Right lung (tissue), 2 donors: ENCODE measurements at regions not wholly inside any gene's neighbourhood (a gene's known extent, or its start where the extent isn't known, plus 50 kb on each side); places are given as distances from the start of the nearest gene placed in this dataset.

ENCODE experiments used
- DNase-seq, 2 donors: peaks; one replicate each; pipeline ENCODE4 v3.0.0-alpha.2; 2013

DNA sequence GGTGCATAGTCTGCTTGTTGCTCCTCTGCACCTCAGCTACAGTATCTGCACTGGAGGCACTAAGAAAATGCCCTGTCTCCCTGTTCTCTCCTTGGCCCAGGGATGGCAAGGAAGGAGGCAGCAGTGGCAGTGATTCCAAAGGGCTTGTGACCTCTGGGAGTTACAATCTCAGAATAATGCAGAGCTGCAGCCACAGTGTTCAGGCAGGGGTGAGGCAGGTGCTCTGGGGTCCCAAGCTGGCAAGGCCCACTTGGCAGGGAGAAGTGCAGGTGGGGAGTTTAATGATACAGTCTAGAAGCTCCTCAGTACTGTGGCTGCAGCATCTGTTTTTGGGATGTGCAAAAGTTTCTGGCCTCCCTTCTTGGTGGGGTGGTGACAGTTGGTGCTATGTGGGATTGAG is 456.4 kb downstream of the CCSER2 start:
- no peak for DNase-seq

DNA sequence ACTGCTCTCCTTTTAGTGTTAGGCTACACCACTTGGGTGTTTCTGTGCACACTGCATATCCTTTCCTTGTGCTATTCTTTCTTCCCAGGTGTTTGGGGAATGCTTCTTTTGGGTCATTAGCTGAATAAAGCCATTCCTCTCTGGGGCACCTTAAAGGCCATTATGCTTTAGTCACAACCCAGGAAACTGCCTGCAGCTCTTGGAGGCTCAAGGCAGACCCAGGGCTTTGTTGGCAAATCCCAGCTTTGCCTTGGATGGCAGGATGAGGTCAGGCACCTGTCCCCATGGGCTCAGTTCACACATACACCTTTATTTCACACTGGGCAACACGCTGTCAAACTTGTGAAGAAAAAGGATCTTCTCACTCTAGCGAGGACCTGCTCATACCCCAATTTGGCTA is 460.6 kb downstream of the CCSER2 start:
- DNase-seq = no peak

DNA sequence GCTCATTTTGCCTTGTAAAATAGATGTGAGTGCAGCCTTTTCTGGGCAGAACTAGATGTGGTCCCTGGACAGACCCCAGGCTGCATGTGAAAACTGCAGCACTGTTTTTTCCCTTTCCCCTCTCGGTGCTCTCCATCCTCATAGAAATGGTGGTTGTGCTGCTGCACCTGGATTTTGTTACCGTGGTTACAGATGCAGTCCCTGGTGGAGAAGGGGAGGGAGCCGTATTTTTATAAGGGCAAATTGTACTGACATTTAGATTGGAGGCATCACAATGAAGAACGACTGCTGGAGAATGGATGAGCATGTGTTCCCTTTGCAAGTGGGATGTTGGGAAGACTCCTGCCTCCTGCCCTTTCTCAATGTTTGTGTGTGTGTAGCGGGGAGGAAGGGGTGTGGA is 469.9 kb downstream of the CCSER2 start:
- no peak for DNase-seq

DNA sequence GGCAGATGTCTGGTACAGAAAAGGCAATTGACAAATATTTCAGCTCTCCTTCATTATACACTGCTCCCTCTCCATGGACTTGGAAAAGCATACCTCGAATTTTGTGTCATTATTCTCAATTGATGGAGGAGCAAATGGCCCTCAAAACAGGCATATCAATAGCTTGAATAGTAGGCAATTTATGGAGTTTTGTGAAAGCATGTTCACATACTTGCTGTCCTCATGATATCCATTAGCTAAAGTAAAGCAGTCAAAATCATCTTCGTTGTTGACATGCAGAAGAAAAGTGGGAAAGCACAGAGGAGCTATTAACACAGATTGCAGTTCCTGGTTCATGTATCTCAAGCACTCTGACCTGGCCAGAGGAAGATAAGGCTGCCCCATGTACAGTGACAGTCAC is 472.8 kb downstream of the CCSER2 start:
- no peak for DNase-seq

DNA sequence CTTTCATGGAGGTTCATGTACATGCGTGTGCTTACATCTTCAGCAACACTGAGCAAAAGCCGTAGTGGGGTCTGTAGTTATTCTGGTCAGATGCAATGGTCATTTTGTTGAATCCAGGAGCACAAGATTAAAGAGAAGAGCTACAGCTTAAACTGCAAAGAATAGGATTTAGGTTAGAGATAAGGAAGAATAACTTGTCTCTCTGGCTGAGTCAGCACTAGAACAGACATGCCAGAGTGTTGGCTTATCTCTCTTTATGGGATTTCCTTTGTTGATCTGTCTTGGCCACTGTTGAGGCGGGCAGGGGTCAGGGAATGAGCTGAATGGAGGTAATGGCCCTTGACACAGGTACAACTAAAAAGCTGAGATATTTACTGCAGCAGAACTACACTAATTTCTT is 473.5 kb downstream of the CCSER2 start:
- DNase-seq = no peak

DNA sequence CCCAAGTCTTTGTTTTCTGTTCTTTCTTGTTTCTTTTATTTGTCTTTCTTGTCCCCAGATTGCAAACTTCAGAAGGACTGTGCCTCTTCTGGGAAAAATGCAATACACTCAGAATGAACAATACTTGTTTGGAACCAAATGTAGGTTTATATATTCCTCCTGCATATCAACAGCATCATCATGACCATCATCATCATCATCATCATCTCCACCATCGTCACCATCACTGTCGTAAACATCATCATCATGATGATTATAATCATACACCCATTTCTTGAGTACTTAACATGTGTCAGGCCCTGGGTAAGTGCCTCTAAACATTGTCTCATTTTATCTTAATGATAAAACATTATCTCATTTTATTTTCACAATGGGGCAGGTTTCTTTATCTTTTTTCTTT is 476.8 kb downstream of the CCSER2 start:
- no peak for DNase-seq

DNA sequence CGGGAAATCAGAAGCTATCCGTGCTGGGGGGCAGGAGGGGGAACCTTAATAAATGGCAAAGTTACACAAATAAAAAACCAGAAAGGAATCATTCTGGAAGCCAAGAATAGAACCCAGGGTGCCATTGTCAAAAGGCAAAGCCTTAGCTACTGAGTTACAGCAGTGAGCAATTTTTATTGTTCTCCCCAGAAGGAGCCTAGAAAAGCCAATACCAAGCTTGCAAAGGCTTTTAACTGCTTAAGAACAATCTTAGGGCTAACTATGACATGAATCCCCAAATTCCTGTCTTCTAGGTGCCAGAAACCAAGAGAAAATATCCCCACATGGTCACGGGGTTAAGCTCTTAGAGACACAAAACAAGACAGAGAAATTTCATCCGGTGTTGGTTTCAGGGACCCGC is 482.7 kb downstream of the CCSER2 start:
- DNase-seq = no peak

DNA sequence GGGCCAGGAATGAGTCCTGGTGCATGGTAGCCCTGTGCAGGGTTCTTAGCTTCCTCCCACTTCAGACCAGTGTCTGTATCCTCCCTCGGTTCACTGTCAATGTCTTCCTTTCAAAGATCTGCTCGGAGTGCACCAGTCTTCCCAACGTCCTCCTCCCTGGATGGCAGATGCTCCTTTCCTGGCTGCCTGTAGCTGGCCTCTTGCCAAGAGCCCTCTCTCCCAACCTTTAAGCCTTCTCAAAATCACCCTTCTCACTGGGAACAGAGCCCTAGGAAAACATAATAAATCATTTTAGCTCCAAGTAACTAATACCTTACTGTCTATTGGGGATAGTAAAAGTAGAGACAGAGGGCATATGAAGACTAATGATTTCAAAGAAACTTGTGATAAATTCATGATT is 490.6 kb downstream of the CCSER2 start:
- no peak for DNase-seq

DNA sequence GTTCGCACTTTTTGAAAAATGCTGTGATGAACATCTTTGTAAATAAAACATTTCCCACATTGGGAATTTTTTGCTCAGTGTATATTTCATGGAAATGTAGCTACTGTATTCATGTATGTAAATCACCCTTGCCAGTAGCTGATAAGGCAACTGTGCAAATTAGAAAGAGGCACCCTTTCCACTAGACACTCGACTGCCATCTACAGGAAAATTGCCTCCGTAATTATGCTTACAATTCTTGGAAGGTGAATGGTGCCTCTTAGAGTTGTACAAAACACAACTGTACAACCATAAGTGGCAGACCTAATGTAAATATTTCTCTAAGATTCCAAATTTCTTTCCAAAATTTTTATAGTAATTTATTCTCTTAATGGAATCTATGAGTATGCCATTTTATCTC is 491.7 kb downstream of the CCSER2 start:
- no peak for DNase-seq

DNA sequence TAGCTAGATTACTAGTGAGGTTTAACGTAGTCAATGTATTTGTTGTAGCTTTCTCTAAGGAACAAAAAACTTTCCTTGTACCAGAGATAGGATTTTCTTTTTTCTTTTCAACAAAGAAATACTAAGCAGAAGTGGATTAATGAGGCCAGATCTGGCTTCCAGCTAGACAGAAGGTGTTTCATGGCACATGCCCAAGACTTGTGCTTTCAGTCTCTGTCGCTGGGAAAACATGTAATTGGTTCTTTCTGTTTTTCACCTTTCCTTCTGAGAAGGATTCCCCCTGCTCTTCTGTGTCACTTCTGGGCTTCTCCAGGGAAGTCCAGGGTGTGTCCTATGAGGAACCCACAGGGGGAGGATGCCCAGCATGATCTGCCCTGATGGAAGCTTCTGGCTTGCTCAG is 492.2 kb downstream of the CCSER2 start:
- DNase-seq = no peak

DNA sequence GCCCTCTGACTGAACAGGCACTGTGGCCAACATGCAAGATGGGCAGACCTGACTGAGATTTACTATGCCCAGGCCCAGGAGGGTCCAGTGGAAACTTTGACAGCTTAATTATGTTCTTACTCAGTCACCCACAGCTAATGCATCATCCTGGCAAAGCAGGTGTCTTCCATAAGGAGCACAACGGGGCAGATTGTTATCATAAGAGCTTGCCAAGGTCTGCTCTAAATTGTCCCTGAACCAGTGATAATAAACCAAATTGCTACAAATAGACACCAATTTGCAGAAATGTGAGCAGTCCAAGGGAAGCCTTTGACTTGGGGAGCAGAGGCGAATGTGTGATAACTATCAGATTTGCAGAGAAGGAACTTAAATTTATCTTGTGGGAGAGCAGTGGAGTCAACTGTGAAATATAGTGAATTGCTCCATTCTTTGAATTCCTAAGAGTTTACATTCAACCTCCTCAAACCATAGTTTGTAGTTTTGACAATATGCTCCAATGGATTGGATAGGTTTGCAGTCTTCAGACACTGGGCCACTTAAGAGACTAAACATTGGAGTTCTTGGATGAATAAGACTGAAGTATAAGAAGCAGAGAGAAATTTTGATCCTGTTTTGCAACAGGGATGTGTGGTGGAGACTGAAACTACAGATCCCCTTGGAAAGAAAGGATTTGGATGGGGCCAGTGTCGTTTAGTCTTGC is 494.7 kb downstream of the CCSER2 start:
- no peak for DNase-seq

DNA sequence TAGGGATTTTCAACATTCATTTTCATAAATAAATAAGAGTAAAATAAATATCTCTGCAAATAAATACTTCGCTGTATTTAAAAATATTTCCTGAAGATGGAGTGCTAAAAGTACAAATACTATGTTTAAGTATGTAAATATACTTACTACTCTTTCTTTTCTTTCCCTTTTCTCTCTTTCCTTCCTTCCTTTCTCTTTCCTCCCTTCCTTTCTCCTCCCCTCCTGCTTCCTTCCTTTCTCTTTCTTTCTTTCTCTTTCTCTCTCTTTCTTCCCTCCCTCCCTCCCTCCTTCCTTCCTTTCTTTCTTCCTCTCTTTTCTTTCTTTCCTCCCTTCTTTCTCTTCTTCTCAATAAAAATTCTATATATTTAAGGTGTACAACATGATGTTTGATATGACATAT is 496.1 kb downstream of the CCSER2 start:
- no peak for DNase-seq

DNA sequence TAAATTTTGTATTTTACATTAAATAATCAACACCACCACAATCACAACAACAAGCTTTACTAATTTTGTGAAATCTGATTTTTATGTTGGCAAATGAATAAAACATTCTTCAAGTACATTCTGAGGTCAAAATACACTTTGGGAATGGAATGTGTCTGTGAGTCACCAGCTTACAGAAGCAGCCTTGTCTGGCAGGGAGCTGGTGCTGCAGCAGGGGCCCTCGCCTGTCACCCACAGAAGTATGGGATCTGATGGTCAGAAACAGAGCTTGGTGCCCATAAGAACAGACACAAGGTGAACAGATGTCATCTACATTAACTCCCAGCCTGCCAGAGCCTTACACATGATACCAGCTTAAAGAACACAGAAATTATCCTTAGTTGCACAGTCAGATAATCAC is 496.9 kb downstream of the CCSER2 start:
- DNase-seq = no peak

DNA sequence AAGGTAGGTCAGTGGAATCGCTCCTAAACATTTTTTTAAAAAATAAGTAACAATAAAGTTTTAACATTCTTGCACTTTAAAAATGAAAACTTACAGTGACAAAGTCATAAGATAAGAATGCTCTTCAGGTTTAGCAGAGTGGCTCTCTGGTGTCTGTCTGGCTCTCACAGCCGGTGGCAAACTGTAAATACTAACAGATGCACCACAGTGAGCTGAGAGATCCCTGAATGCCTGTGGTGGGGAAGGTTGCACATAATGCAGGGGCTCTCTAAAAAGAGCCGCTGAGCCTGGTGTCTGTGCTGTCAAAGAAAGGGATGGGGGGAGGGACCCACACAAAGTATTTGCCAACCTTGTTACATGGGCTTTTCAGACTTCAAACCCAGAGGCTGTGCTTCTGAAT is 498.3 kb downstream of the CCSER2 start:
- DNase-seq = no peak

DNA sequence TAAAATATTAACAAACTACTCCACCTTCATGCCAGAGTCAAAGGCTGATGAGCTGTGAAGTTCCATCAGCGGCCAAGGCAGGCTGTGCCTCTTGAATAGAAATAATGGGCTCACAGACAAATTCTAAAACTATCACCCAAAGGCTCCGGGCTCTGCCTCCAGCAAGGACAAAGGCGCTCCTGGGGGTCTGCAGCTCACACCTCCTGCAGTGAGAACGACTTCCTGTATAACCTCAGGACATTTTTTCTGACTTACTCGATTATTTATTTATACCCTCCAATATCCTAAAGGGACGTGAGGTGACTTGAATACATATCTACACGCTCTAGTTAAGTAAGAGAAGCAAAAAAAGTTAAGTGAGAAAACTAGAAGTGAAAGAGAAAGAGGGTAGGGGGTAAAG is 500.7 kb downstream of the CCSER2 start:
- DNase-seq = no peak

DNA sequence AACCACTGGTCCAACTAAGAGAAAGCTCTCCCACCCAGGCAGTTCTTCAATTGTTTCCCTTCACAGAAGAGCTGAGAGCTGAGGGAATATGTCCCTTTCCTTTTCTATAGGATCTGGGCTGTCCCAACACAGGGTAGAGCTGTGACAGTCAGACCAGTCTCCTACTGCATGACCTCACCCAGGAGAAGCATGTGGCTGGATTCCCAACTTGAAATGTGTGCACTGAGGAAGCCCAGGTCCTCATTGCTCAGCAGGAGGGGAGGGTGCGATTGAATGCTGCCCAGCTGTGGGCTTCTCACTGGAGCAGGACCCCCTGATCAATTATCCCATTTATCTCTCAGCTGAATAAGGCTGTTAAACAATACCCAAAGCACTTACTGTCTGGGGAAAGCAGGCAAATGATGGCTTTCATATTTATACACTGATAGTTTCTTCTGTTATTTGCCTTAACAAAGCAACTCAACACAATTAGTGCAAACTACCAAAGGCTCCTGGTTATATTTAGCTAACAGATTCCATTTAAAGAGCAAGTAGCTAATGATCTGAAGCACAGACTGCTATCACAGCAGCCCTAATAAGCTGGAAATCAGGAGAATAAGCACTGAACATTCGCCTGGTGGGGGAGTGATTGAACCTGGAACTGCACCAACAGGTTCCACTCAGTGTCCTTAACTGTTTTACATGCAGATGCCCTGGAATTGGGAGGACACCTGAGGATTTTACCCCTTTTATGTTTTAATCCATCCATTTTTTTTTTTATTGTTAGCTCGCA is 508.8 kb downstream of the CCSER2 start:
- DNase-seq = no peak

DNA sequence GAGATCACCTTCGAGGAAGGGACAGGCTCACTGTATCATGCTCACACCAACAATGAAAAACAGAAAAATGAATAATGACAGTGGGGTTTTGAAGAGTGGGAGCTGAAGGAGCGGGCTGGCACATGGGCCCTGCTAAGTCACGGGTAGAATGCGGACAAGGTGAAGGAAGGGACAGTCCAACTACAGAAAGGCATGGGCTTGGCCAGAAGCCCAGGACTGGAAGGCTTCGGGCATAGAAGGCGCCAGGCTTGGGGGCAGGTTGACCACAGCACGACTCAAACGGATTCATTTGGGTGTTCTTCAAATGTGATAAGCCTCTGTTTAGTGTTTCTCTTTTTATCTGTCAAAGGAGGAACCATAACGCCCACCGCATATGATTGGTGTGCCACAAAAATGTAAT is 509.5 kb downstream of the CCSER2 start:
- DNase-seq = no peak

DNA sequence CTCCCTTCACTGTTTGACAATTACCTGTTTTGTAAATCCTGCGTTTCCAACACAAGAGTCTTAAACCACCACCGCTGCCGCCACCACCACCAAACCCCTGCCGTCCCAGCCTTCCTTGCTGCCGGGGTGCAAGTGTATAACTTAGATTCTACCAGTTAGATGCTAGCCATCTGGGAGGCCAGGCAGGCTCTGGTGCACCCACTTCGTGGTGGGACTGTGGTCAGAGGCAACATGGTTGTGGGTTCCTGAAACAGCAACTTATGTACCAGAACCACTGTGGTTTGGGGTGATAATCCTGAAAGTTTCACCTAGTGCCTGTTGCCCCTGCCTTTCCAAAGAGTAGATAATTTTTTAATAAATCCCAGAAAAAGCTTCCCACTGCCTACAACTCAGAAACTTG is 510.5 kb downstream of the CCSER2 start:
- no peak for DNase-seq

DNA sequence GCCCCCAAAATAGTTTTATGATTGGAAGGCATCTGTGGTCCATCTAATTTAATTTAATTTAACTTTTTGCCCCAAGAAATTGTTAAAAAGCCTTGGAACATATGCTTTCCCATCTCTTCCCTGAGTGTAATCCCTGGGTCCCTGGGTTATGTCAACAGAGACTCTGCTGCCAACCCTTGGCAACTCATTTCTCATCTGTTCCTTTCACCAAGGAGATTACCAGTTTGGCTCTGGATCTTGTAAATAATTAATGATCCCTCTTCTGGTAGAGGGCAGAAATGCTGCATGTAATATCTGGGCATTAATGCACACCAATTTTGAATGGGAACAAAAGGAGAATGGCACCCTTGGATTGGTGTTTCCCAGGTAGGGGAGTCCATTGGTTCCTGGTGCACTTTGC is 514.2 kb downstream of the CCSER2 start:
- DNase-seq = no peak

DNA sequence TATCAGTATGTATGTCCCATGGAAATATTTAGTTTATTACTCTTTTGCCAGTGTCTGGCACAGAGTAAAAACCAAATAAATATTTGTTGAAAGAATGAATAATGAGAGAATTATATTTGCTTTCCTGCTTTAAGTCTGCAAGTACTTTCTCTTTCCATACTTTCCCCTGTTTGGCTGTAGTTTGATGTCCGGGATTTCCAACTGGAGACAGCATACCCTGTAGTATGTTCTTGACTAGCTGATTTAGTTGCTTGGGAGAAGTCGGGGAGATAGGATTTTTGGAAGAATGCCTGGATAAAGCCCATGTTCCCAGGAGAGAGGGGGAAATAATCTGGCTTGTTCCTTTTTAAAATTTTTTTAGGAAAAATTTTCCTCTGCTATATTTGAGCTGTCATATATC is 516.1 kb downstream of the CCSER2 start:
- no peak for DNase-seq

DNA sequence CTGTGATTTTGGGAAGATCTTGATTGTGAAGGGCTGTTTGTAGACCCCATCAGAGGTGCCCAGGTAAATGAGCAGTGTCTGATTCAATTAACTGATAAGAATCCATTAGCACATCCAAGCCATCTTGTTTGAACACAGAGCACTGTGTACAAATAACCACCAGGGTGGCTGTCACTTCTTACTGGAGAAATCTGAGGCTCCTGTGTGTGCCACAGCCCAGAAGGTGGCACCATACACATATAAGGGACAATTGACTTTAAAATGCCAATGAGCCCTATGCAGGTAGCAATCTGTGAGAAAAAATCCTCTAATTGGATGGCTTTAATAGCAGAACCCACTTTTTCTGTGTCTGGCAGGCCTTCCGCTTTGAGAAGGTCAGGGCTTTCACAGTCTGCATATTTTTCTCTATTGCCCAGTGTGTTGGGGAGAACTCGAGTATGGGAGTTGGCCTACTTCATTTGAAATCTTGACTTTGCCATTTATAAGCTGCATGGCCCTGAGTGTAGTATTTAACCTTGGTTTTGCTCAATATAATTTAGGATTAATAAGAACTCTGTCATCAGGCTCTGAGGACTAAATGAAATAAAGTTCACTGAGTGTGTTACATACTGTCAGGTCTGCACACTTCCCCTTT is 517.4 kb downstream of the CCSER2 start:
- peak in 1 of 2 donors; percentile 10 for DNase-seq

DNA sequence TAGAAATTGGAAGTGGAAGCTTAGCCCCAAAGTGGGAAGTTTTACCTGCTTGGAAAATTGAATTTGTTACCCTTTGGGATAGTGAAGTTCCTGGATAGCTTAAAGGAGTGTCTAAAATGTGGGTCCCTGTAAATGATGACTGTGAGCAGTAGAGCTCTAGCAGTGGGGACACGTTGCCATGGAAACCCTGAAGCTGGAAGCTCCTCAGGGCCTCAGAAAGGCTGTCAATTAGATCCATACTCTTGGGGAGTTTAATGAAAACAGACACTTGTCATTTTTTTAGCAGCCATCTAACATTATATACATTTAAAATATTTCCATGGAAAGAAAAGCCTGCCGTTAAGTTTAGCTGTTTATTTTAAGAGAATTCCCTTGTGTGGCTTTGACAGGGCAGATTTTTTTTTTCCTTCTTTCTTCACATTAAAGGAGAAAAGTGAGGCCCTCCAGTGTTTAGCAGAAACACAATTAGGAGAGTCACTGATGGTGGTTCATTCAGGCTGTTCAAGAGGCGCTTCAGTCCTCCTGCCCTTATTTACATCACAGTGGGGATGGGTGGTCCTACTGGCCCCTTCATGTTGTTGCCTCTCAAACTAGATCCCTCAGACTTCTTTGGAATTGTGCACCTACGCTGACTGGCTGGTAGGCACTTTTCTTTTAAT is 518.4 kb downstream of the CCSER2 start:
- DNase-seq = no peak

DNA sequence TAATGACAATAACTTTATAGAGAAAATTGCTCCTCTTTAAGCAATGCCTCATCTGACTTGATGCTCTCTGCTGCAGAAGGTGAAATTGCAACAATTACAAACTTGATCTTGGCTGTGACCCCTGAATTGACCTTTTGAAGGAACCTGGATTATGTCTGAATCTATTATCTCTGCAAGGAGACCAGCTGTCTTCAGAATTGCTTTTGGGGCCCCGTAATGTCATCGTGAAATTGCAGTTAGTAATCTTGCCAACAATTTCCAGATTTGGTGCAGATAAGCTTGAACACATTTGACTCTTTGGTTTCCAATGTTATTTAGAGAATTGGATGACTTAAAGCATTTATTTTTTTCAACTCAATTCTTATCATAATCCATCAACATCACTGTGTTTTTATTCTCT is 520.6 kb downstream of the CCSER2 start:
- DNase-seq = no peak
